ENCODE measurements at regions not wholly inside any gene's neighbourhood (a gene's known extent, or its start where the extent isn't known, plus 50 kb on each side); places are given as distances from the start of the nearest gene placed in this dataset.

- CTCF ChIA-PET: no interaction called here
- no peaks in the 10 kb centered on the region for H3K79me2 ChIP-seq (ENCODE audit: insufficient read depth, low read length)
- intact Hi-C loops (cut with micrococcal nuclease): no loop called here
- DNase-seq (ENCODE audit: low read depth, low spot score) (no peak), ATAC-seq (no peak)
- H3K4me2 ChIP-seq (ENCODE audit: low read length): no peak overlapping the region
- no peaks in the 10 kb centered on the region for H4K20me1 ChIP-seq (ENCODE audit: insufficient read depth)
- H3K9ac ChIP-seq (ENCODE audit: low read length): no peak overlapping the region
- H3K4me3 ChIP-seq (replicated peaks in 1 of 2; ENCODE audit: low read depth in 1 of 2, low read length in 2 of 2): no peak overlapping the region
- H3K36me3 ChIP-seq (ENCODE audit: control insufficient read depth in 1 of 2, insufficient read depth in 2 of 2, low read length in 2 of 2): no peaks in the 10 kb centered on the region
- RAD21 ChIA-PET (ENCODE audit: low non-redundant PET in 1 of 2, low total read pairs in 2 of 2, uncharacterized antibody in 2 of 2, unreplicated experiment in 2 of 2): no interaction called here
- no peak overlapping the region for H2AFZ ChIP-seq (ENCODE audit: low read depth, low read length, poor library complexity, severe bottlenecking)
- POLR2A ChIA-PET: no interaction called here
- no peaks in the 10 kb centered on the region for H3K9me2 ChIP-seq (ENCODE audit: insufficient read depth)
- no peak overlapping the region for H3K27ac ChIP-seq (ENCODE audit: low read depth, low read length)
- no peaks in the 10 kb centered on the region for H3K4me1 ChIP-seq (ENCODE audit: control insufficient read depth in 1 of 2, insufficient read depth in 2 of 2, low read length in 2 of 2)
- no peak for TF ChIP-seq EZH2 (IDR thresholded peaks at IDR 0.05)
- no peaks in the 10 kb centered on the region; a peak in 1 of 4 replicates for H3K9me3 ChIP-seq (ENCODE audit: control insufficient read depth in 1 of 2, insufficient read depth in 1 of 2, low read depth in 1 of 2, low read length in 2 of 2)
- H3K27me3 ChIP-seq (ENCODE audit: insufficient read depth, low read length): no peaks in the 10 kb centered on the region
- BruUV-seq (replicated peaks): no TSS peak
Observed at GRCh38 chr17:14760212-14760611, 459.3 kb downstream of the HS3ST3B1 start.

- no peak for TF ChIP-seq FOSL1 (IDR thresholded peaks at IDR 0.05; ENCODE audit: low read depth)
- no peak for TF ChIP-seq EZH2phosphoT487 (IDR thresholded peaks at IDR 0.05; ENCODE audit: borderline replicate concordance)
- TF ChIP-seq RAD21 (IDR thresholded peaks at IDR 0.05; ENCODE audit: low read depth): no peak
- TF ChIP-seq POLR2A (IDR thresholded peaks at IDR 0.05; ENCODE audit: borderline replicate concordance, extremely low read depth, insufficient read depth, insufficient read length): no peak
- TF ChIP-seq ELF1 (IDR thresholded peaks at IDR 0.05; ENCODE audit: borderline replicate concordance, low read depth): no peak
- TF ChIP-seq POLR2AphosphoS5 (IDR thresholded peaks at IDR 0.05; ENCODE audit: low read depth, low read length): no peak
- TF ChIP-seq REST (IDR thresholded peaks at IDR 0.05; ENCODE audit: low read depth): no peak
- no peak for TF ChIP-seq YY1 (IDR thresholded peaks at IDR 0.05; ENCODE audit: extremely low read depth, insufficient replicate concordance, low read depth, low read length)
- no peak for TF ChIP-seq JUND (IDR thresholded peaks at IDR 0.05)
- no peak for TF ChIP-seq CEBPB (IDR thresholded peaks at IDR 0.05; ENCODE audit: low read depth)
- no peak for TF ChIP-seq ZFX (IDR thresholded peaks at IDR 0.05)
- no peak for TF ChIP-seq EGR1 (IDR thresholded peaks at IDR 0.05; ENCODE audit: low read depth)
- no peak for TF ChIP-seq ZNF274 (IDR thresholded peaks at IDR 0.05; ENCODE audit: low read depth, low read length)
- no peak for TF ChIP-seq SIN3A (IDR thresholded peaks at IDR 0.05; ENCODE audit: low read depth)
- no peak for TF ChIP-seq SRF (IDR thresholded peaks at IDR 0.05; ENCODE audit: low read depth)
- TF ChIP-seq ATF3 (IDR thresholded peaks at IDR 0.05): no peak
- no peak for TF ChIP-seq CBX3 (IDR thresholded peaks at IDR 0.05; ENCODE audit: low read depth)
- Histone ChIP-seq H3K9me3 (ENCODE audit: control insufficient read depth in 1 of 2, insufficient read depth in 1 of 2, low read depth in 1 of 2, low read length in 2 of 2) (no peaks in the 10 kb centered on the region; a peak in 1 of 4 replicates), H3K36me3 (ENCODE audit: control insufficient read depth in 1 of 2, insufficient read depth in 2 of 2, low read length in 2 of 2) (no peaks in the 10 kb centered on the region), H3K27me3 (ENCODE audit: insufficient read depth, low read length) (no peaks in the 10 kb centered on the region), H3K9me2 (ENCODE audit: insufficient read depth) (no peaks in the 10 kb centered on the region), H4K20me1 (ENCODE audit: insufficient read depth) (no peaks in the 10 kb centered on the region), H3K4me2 (ENCODE audit: low read length) (no peak overlapping the region), H3K79me2 (ENCODE audit: insufficient read depth, low read length) (no peaks in the 10 kb centered on the region), H3K9ac (ENCODE audit: low read length) (no peak overlapping the region), H3K27ac (ENCODE audit: low read depth, low read length) (no peak overlapping the region), H3K4me1 (ENCODE audit: control insufficient read depth in 1 of 2, insufficient read depth in 2 of 2, low read length in 2 of 2) (no peaks in the 10 kb centered on the region), H3K4me3 (replicated peaks in 1 of 2; ENCODE audit: low read depth in 1 of 2, low read length in 2 of 2) (no peak overlapping the region), H2AFZ (ENCODE audit: low read depth, low read length, poor library complexity, severe bottlenecking) (no peak overlapping the region)
- DNase-seq (ENCODE audit: low read depth, low spot score) (no peak), ATAC-seq (no peak)
- ChIA-PET RAD21 (ENCODE audit: low non-redundant PET in 1 of 2, low total read pairs in 2 of 2, uncharacterized antibody in 2 of 2, unreplicated experiment in 2 of 2) (no interaction called here), POLR2A (no interaction called here), CTCF (no interaction called here)
- BruUV-seq (replicated peaks): no TSS peak
- intact Hi-C loops (cut with micrococcal nuclease): no loop called here
Observed at GRCh38 chr17:14759325-14759724, 458.4 kb downstream of the HS3ST3B1 start.
